GM21515 (cell line): ENCODE measurements at regions not wholly inside any gene's neighbourhood (a gene's known extent, or its start where the extent isn't known, plus 50 kb on each side); places are given as distances from the start of the nearest gene placed in this dataset.
A peak's percentile ranks its signal among the peaks of the same experiment; 100 is the strongest.

ENCODE experiments used
- ATAC-seq: cut with Tn5 transposase; IDR thresholded peaks from one replicate; pipeline ENCODE4 v1.9.1; 2021; ENCODE audit not compliant: unreplicated experiment

DNA sequence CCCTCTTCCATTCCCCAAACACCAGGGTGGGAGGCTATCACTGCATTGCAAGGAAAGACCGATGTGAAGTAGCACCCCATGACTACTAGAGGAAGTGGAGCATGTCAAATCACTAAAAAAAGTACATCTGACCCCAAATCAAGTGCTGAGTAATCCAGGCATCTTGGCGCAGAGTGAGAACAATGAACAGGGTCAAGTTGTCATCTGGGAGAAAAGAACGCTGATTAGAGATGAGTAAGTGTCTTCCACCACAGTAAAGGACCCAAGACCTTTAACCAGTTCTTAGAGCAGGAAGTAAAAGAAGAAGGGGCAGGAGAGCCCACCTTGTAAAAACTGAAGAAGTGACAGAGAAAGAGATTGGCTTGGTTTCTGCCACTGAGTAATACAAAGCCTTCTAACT is 75.0 kb upstream of the RAD23B start:
- no peak for ATAC-seq

DNA sequence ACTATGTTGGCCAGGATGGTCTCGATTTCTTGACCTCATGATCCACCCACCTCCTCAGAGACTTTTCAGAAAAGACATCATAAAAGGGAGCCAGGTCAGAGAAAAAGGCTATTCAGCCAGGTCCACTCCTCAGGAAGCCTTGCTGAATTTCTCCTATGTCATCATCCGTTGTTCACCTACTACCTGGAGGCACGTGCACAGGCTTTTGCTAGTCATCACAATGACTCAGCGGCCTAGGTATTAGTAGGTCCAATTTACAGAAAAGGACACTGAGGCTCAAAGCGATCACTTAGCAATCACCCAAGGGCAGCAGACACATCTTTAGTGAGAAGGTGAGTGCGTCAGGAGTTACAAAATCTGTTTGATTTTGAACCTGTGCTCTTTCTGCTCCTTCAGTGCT is 72.3 kb upstream of the RAD23B start:
- ATAC-seq = no peak

DNA sequence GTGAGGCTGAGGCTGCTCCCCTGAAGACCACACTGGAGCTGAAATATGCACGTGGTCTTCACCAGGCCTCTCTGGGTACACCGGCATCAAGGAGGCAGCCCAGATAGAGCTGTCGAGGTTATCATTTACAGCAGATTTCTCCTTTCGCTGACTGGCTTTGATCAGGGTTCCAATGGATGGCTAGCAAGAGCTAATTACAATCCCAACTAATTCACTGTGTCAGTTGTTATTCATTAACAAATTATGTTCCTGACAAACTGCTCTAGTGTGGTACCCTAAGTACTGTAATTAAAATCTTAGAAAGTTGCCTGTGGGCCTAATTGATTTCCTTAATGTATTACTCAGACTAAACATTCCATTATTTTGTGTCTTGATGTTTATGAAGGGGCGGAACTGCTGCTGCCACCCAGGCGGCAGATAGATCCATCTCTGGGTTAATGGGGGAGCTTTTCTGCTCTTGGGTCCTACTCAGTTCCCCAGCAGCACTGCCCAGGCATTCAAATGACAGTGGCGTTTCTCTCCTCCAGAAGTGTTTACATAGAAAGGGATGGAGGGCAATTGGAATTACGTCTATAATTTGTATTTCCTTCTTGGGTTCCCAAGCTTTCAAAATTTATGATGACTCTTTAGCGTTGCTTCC is 71.7 kb upstream of the RAD23B start:
- ATAC-seq = no peak

DNA sequence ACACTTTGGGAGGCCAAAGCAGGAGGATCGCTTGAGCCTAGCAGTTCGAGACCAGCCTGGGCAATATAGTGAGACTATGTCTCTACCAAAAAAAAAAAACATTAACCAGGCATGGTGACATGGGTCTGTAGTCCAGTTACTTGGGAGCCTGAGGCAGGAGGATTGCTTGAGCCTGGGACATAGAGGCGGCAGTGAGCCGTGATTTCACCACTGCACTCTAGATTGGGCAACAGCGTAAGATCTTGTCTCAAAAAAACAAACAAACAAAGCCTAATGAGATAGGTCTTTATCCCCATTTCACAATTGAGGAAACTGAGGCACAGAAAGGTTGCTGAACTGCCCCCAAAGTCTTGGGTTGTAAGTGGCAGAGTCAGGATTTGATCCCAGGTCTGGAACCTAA is 70.5 kb upstream of the RAD23B start:
- no peak for ATAC-seq

DNA sequence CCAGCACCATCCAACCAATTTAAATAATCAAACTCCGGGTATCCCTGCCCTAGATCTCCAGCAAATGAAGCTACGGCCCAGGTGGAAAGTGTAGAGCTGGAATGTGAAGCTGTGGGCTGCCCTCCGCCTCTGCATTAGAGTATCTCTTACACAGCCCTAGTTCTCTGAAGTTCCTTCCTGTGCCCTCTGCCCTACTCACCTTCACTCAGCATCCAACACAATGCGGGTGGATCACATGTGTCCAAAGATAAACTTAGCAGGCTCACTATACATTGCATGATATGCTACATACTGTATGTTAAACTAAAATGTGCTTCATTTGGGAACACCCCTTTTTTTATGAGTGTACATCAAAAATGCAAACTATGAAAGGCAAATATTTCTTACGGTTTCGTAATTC is 70.0 kb upstream of the RAD23B start:
- ATAC-seq = no peak

DNA sequence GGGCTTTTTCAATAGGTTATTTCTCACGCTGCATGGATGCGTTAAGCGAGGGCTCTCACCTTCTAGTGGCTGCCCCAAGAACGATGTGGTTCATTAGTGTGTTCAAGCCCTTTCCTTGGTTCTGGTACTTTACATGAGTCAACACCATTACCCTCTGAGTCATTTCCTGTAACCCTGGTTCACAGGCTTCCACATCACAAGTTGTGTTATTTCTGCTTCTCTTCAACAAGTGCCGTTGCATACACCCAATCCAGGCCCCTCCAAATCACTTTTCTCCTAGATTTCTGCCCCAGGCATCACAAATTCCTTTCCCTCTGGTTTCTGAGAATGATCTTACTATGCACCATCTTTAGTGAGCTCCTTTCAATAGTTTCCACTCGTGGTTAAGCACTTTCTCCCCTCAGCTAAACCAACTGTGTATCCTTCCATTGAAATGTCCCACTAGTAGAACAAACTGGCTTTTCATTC is 69.5 kb upstream of the RAD23B start:
- peak; percentile 79 for ATAC-seq

DNA sequence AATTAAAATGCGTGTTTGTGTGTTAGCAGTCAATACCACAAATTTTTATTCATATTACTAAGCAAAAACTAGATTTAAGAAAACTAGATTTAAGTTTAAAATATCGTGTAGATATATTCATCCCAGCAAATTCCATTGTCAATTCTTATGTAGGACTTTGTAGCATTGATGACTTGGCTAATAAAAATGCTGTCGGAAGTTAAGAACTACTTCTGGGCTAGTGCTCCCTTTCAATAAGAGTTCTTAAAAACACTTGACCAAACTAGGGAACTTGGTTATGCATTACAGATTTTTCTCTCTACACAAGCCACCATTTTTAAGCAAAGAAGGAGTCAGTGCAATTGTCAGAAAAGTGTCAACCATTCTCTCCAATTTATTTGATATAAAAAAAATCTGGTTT is 68.7 kb upstream of the RAD23B start:
- ATAC-seq = no peak

DNA sequence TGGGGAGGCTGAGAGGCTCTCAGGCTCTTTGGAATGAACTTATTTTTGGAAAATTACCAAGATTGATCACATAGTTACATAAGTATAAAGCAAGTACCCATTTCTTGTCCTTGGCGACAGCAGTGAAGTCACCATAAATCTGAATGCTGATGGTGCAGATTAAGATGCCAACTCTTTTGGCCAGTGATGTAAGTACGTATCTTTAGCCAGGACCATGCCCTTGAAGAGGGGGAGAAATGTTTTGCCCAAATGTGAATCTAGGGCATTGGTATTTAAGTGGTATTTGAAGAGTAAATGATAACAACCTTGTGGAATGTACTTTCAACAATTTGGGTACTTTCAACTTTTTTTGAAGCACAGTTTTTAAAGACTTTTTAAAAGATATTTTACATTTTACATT is 68.2 kb upstream of the RAD23B start:
- no peak for ATAC-seq

DNA sequence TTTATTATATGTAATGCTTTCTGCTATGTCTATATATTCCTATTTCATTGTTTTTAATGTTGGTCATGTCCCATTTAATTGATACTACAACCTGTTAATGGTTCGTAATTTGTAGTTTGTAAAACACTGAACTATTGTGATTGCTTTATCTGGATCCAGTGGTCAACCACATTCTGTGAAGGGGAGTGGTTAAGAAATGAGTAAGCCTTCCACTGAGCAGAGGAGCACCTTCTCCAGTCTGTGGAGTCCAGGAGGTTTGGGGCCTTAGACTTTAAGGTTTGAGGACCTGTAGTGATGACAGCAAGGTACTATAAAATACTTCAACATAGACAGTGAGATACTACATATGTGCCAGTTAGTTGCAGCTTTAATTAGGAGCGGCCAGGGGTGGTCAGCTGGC is 67.7 kb upstream of the RAD23B start:
- no peak for ATAC-seq

DNA sequence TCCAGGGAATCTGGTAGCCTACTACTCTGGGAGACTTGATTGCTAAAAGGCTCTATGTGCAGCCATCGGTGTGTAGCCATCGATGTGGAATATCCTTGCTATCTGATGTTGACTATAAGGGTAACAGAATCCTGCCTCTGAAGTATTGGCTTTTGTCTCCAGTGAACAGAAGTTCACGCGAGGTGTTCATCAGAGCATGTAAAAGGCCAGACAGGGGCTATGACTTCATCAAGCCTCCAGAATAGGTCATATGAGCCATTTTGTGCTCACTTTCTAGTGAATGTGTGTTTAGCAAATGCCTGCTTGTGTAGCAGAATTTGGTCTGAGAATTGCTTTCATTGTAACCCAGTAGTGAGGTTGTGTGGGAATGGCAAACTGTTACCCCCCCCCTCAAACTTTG is 66.8 kb upstream of the RAD23B start:
- ATAC-seq = no peak

DNA sequence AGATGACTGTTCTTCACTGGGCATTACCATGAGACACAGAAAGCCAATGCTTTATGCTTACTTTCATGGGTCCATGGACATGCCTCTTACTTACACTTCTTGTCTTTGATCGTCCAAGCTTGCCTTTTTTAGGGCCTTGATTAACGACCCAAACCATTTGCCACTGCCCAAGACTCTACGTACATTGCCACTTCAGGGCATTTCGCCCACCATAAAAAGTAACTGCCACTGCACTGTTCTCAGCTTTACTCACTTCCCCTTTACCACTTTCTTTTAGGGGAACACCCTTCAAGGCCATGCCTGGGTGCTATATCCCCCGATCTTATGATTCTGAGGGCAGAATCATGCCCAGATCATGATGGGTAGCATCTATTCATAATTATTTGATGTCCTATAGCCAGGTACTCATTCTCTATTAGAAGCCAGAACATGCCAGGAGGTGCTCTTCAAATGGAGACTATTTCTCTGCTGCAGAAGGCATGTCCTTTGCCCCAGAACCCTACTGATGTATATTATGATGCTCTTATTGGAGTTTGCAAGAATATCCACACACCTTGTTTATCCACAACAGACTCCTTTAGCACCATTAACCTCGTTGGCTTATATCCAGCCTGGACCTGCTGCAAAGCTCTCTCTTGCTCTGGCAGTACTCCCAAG is 64.1 kb upstream of the RAD23B start:
- ATAC-seq = peak; percentile 77

DNA sequence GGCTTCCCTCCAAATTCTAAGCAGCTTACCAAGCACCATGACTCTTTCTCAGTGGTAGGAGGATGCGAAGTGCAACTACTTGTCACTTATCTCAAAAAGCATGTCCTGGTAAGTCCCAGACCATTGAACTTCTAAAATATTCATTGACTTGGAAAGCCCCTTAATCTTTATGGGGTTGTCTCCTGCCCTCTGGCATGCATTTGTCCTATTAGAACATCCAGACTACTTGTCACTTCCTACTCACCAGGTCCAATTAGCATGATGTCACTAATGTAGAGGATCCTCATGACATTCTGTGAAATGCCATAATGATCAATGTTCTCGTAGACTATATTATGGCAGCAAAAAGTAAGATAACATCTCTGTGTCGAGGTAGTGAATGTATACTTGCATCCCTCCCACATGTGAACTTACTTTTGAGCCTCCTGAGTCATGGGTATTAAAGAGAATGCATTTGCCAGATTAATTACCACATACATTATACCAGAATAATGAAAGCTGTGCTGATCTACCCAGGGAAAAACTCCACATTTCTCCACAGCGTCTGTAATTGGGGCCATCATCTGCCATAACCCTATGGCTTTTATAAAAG is 63.5 kb upstream of the RAD23B start:
- no peak for ATAC-seq

DNA sequence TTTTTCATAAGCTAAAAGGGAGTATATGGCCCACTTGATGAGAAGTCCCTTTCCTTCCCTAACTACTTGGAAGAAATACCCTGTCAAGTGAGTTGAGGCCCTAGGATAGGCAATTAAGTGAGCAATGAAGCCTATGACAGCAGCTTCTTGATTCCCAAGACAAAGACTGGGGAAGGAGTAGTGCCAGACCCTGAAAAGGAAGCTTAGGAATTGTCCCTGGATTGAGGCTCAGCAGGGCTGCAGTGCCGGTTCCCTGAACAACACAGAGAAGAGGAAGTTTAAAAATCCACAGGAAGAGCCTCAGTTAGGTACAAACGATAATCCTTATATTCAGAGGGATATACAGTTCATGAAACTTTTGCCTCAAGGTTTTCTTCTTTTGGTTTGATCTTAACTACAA is 61.8 kb upstream of the RAD23B start:
- no peak for ATAC-seq

DNA sequence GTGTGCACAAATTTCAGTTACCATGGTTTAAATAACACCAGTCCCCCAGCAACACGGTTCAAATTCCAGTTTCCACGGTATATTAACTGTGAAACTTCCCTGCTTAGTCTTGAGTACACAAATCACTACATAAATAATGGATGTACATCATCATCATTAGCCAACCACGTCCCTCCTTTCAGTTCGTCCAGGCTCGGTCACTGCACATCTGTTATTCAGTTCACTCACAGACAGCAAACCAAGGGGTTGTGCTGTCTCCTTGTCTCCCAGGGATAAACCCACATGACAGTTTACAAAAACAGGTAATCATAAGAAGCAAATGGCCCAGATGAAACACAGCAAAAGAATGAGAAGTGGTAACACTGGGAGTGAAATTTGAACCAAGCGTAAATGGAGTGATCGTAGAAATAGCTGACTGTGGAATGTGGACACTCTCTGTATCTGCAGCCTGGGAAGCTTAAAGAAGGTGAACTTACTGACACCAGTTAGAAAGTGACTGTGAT is 61.0 kb upstream of the RAD23B start:
- ATAC-seq = no peak

DNA sequence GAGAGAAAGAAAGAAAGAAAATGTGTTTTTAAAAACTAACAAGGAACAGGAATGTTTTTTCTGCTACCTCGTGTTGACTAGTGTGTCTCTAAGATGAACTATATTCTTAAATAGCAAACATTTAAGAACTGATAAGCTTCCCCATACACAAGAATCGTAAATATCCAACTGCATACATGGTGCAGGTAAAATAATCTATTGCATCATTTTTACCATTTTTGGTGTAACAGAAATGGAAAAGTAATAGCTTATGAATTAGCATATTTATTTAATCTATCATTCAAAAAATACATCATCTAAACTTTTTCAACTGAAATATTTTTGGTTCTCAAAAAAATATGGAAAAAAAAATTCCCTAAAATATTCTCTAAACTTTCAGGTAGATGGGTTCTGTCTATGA is 59.7 kb upstream of the RAD23B start:
- no peak for ATAC-seq

DNA sequence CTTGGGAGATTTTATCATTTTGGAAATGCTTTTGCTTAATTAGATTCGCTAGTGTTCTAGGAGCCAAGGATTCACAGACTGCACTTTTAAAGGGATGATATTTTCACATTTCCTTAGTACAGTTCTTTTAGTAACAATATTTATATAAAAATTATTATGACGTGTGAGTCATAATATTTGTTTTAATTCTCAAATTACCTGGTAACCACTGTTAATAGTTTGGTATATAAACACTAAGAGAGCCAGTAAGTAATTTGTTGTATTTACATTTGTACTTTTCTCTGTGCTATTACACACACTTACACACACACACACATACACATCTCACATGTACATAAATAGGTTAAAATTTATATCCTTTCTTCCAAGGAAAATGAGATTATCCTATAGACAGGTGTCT is 58.8 kb upstream of the RAD23B start:
- no peak for ATAC-seq

DNA sequence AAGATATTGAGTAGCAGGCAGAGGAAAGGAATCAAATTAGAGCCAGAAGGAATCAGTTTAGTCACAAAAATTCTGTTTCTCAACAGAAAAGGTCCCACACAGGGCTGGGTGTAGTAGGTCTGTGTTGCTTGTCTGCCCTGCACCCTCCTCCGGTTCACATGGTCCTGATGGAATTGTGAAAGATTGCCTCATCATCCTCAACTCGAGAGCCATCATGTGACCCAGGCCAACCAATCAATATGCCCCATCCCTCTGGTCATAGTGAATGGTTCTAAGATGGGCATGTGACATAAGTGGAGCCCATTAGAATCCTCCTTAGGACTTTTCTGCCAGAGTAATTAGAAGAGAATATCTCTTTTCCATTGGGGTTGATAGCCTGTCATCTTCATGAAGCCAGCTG is 56.7 kb upstream of the RAD23B start:
- ATAC-seq = no peak

DNA sequence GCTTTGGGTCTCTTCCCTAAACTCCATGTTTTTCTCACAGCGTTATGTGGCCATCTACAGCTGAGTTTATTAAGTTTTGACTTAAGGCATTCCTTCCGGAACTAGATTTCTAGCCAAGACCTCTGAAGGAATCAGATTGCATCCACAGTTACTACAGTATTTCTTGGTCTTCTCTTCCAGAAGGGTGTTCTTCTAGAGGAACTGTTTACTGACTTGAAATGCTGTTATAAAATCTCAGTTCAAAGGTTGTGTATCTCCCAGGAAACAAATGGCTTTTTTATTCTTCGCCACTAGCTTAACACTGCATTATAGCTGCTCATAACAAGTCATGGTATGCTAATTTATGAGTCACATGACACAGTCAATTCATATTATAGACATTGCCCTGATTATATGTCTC is 55.3 kb upstream of the RAD23B start:
- no peak for ATAC-seq

DNA sequence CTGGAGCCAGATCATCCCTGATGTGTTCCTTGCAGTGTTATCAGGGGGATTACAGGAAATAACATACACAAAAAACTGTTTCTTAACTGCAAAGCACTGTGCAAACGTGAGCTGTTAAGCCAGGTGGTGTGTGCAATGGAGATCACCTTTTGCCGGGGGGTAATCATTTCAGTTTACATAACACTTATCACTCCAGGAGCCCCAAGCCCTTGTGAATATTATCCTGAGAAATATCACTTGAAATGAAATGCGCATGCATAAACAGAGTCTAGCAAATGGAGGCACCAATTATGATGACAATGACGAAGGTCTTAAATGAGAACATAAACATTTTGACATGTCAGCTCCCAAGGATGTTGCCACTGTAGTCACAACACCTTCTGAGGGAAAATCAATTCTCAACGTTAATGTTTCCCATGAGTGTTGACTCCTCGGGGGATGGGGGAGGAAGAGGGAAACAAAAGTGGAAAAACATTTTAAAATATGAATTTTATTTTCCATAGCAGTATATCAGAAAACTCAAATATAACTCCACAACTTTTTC is 54.5 kb upstream of the RAD23B start:
- ATAC-seq = no peak

DNA sequence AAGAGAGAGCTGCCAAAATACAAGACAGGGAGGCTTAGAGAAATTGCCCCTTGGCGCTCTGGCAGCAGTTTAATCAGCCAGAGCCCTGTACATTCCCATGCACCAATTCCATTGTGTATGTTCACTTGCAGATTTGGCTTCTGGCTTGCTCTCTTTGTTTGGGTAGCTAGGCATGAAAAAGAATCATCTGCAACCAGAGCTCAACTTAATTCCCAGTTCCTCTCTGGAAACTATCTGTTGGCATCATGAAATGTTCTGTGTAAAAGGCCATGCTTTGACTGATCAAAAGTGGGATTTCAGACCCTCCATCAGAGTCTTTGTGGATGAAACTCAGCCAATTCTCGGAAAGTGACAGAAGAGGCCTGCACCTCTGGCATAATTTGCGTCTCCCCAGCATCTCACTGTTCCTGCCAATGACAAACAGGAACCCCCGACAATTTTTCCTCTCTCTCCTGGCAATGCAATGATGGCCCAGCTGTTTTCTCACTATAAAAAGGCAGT is 53.8 kb upstream of the RAD23B start:
- no peak for ATAC-seq
